Sigmoid colon (tissue), 4 donors: ENCODE measurements at regions not wholly inside any gene's neighbourhood (a gene's known extent, or its start where the extent isn't known, plus 50 kb on each side); places are given as distances from the start of the nearest gene placed in this dataset.

Source experiments
- POLR2A ChIP-seq, 2 donors: fragments of 450-650 bp; IDR thresholded peaks; one replicate each; pipeline ENCODE4 v1.6.1; 2016; ENCODE audit warnings: antibody characterized with exemption in 2 of 2, mild to moderate bottlenecking in 2 of 2, moderate library complexity in 2 of 2
- POLR2AphosphoS5 ChIP-seq, 4 donors: sonication (generic); formaldehyde crosslinking; IDR thresholded peaks; one replicate each; pipeline ENCODE4 v1.6.1; 2017; ENCODE audit warnings: antibody characterized with exemption in 4 of 4
- TF ChIP-seq, protein P1 (sequence below), 4 experiments: fragments of 450-650 bp in 3 of 4; fragments of 200-600 bp in 1 of 4; IDR thresholded peaks; one replicate each; pipeline ENCODE4 v1.5.1; 2016 to 2019; ENCODE audit warnings: antibody characterized with exemption in 4 of 4, mild to moderate bottlenecking in 3 of 4, moderate library complexity in 2 of 4

DNA sequence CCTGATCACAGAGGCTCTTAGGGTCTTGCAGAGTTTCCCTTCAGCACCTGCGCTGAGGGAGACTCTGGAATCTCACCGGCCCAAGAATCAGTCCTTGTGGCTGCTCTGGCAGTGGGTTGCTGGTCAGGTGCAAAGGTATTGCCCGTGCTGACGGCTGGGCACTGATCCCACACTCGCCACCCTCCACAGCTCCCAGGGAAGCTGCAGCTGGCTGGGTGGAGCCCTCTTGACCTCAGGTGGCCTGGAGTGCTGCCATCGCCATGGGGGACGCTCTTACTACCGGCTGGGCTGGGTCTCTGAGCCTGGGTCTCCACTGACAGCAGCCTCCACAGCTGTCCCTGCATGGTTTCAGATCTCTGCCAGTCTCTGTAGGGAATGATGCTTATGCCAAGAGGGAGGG is 52.6 kb upstream of the EPHB3 start:
- TF ChIP-seq, protein P1, sequence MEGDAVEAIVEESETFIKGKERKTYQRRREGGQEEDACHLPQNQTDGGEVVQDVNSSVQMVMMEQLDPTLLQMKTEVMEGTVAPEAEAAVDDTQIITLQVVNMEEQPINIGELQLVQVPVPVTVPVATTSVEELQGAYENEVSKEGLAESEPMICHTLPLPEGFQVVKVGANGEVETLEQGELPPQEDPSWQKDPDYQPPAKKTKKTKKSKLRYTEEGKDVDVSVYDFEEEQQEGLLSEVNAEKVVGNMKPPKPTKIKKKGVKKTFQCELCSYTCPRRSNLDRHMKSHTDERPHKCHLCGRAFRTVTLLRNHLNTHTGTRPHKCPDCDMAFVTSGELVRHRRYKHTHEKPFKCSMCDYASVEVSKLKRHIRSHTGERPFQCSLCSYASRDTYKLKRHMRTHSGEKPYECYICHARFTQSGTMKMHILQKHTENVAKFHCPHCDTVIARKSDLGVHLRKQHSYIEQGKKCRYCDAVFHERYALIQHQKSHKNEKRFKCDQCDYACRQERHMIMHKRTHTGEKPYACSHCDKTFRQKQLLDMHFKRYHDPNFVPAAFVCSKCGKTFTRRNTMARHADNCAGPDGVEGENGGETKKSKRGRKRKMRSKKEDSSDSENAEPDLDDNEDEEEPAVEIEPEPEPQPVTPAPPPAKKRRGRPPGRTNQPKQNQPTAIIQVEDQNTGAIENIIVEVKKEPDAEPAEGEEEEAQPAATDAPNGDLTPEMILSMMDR (IDR thresholded peaks at IDR 0.05): no peak
- TF ChIP-seq POLR2A (IDR thresholded peaks at IDR 0.05) (no peak), POLR2AphosphoS5 (IDR thresholded peaks at IDR 0.05) (no peak)
